PC-3 (cell line): ENCODE measurements at regions not wholly inside any gene's neighbourhood (a gene's known extent, or its start where the extent isn't known, plus 50 kb on each side); places are given as distances from the start of the nearest gene placed in this dataset.

ENCODE experiments used
- ATAC-seq: fragments of 200-7000 bp; cut with Tn5 transposase; 2 replicates; pipeline ENCODE4 v1.9.1; 2020; ENCODE audit warnings: mild to moderate bottlenecking, moderate library complexity
- BruUV-seq: library from RNA; stranded (reverse); fragments of 400-500 nt; replicated peaks from 2 replicates; lab custom pipeline; 2021; lab: Mats Ljungman, UMichigan
- CTCF ChIA-PET: fragments of 300-600 bp; sonication (Branson Sonifier 250); formaldehyde crosslinking; loops from one replicate; lab custom pipeline; 2022; ENCODE audit warnings: antibody characterized with exemption; lab: Charles Lee
- POLR2A ChIA-PET: fragments of 300-600 bp; sonication (Branson Sonifier 250); formaldehyde crosslinking; loops from one replicate; lab custom pipeline; 2022; ENCODE audit warnings: antibody characterized with exemption; ENCODE audit not compliant: unreplicated experiment; lab: Charles Lee
- DNase-seq: peaks from one replicate; pipeline ENCODE4 v3.0.0-alpha.2; 2015
- H2AFZ ChIP-seq: fragments of 300-600 bp; sonication (generic); 2 replicates; pipeline ENCODE4 v1.6.0; 2016; ENCODE audit warnings: antibody characterized with exemption, low read length
- H3F3A ChIP-seq: fragments of 300-600 bp; sonication (generic); one replicate; pipeline ENCODE4 v1.6.0; 2017; ENCODE audit warnings: antibody characterized with exemption, low read length, control low read depth, mild to moderate bottlenecking; ENCODE audit not compliant: unreplicated experiment
- H3K27ac ChIP-seq: fragments of 300-600 bp; sonication (generic); 2 replicates; pipeline ENCODE4 v1.5.1; 2016; ENCODE audit warnings: mild to moderate bottlenecking, low read length
- H3K27me3 ChIP-seq: fragments of 300-600 bp; sonication (generic); 2 replicates; pipeline ENCODE4 v1.6.1; 2016; ENCODE audit warnings: low read length, mixed read lengths
- H3K36me3 ChIP-seq: fragments of 300-600 bp; sonication (generic); 2 replicates; pipeline ENCODE4 v1.6.1; 2016; ENCODE audit warnings: low read depth, mixed run types, low read length, mixed read lengths
- H3K4me1 ChIP-seq: fragments of 300-600 bp; sonication (generic); 2 replicates; pipeline ENCODE4 v1.5.1; 2016; ENCODE audit warnings: low read length; ENCODE audit not compliant: insufficient read depth
- H3K4me2 ChIP-seq: fragments of 300-600 bp; sonication (generic); 2 replicates; pipeline ENCODE4 v1.6.0; 2016; ENCODE audit warnings: low read length
- H3K4me3 ChIP-seq: fragments of 300-600 bp; sonication (generic); 2 replicates; pipeline ENCODE4 v1.5.1; 2016; ENCODE audit warnings: mild to moderate bottlenecking, low read length, mixed read lengths
- H3K79me2 ChIP-seq: fragments of 300-600 bp; sonication (generic); 2 replicates; pipeline ENCODE4 v1.6.1; 2017; ENCODE audit warnings: low read length, mixed read lengths
- H3K9ac ChIP-seq: fragments of 300-600 bp; sonication (generic); 2 replicates; pipeline ENCODE4 v1.6.0; 2016; ENCODE audit warnings: mild to moderate bottlenecking, low read length
- H3K9me2 ChIP-seq: fragments of 300-600 bp; sonication (generic); replicated peaks from 2 replicates; pipeline ENCODE4 v1.6.1; 2016; ENCODE audit warnings: mixed run types, low read length, mixed read lengths
- H3K9me3 ChIP-seq: fragments of 300-600 bp; sonication (generic); 2 replicates; pipeline ENCODE4 v1.6.1; 2016; ENCODE audit warnings: low read length, mixed read lengths
- H4K20me1 ChIP-seq: fragments of 300-600 bp; sonication (generic); 2 replicates; pipeline ENCODE4 v1.6.1; 2016; ENCODE audit warnings: low read length, mixed read lengths
- EZH2 ChIP-seq: fragments of 300-600 bp; sonication (generic); IDR thresholded peaks from one replicate; pipeline ENCODE4 v1.6.1; 2017; ENCODE audit warnings: antibody characterized with exemption, mild to moderate bottlenecking, low read length; ENCODE audit not compliant: unreplicated experiment
- EZH2phosphoT487 ChIP-seq: fragments of 300-600 bp; sonication (generic); IDR thresholded peaks from 2 replicates; pipeline ENCODE4 v1.6.1; 2018; ENCODE audit warnings: mild to moderate bottlenecking, antibody characterized with exemption, low read length, borderline replicate concordance
- intact Hi-C: fragments of 100-400 bp; cut with micrococcal nuclease; formaldehyde crosslinking; loops from 2 replicates; pipeline ENCODE4 v1.9.0; 2023
- TF ChIP-seq, protein P1 (sequence below): fragments of 300-600 bp; sonication (generic); conservative IDR thresholded peaks from 2 replicates; pipeline ENCODE4 v1.5.1; 2017; ENCODE audit warnings: antibody characterized with exemption, low read depth, mild to moderate bottlenecking, low read length

DNA sequence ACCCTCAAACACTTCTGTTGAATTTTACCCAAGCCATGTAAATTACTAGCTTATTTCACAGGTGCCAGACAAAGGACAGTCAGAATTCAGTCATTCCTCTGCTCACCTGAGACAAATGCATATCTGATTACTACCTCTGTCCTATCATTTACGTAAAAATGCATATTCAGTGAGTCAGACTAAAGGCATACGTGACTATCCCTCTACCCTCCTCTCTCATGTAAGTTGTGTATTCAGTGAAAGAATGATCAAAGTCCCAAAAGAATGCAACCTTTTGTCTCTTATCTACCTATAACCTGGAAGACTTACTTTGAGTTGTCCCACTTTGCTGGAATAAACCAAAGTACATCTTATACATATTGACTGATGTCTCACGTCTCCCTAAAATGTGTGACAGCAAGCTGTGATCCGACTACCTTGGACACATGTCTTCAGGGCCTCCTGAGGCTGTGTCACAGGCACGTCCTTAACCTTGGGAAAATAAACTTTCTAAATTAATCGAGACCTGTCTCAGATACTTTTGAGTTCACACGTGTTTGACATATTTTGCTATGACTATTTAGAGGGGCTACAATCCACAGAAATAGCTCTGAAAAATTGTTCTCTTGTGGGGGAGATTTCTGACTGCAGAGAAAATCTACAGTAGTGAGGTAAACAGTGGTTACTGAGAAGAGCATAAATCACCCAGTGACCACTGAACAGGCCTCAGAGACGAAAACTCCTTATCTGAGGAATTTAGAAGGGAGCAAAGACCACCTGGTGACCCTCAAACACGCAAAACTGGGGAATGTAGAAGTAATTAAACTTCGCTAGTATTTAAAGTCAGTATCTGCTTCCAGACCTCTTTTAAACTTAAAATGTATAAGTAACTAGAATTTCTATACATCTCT is 1575.8 kb downstream of the STIM2 start:
- Histone ChIP-seq H3K9me3 (no peaks in the 10 kb centered on the region), H3K9me2 (no peaks in the 10 kb centered on the region), H2AFZ (peak overlapping the region; percentile 72), H3K79me2 (no peaks in the 10 kb centered on the region), H3K4me2 (peak overlapping the region; percentile 69), H3K4me1 (peaks cover 35% of the 10 kb centered on the region), H3F3A (no peaks in the 10 kb centered on the region), H3K27me3 (no peaks in the 10 kb centered on the region), H3K9ac (peak overlapping the region; percentile 41; the same call in 1 of the 2 replicates), H3K36me3 (no peaks in the 10 kb centered on the region), H3K4me3 (peak overlapping the region; percentile 28; the same call in 1 of the 2 replicates), H4K20me1 (no peaks in the 10 kb centered on the region), H3K27ac (peak overlapping the region; percentile 76)
- intact Hi-C loops, result loop anchor here (10.0 kb wide), 1 partner anchor 212 kb away; no protein-coding TSS in a partner anchor
- TF ChIP-seq, protein P1, sequence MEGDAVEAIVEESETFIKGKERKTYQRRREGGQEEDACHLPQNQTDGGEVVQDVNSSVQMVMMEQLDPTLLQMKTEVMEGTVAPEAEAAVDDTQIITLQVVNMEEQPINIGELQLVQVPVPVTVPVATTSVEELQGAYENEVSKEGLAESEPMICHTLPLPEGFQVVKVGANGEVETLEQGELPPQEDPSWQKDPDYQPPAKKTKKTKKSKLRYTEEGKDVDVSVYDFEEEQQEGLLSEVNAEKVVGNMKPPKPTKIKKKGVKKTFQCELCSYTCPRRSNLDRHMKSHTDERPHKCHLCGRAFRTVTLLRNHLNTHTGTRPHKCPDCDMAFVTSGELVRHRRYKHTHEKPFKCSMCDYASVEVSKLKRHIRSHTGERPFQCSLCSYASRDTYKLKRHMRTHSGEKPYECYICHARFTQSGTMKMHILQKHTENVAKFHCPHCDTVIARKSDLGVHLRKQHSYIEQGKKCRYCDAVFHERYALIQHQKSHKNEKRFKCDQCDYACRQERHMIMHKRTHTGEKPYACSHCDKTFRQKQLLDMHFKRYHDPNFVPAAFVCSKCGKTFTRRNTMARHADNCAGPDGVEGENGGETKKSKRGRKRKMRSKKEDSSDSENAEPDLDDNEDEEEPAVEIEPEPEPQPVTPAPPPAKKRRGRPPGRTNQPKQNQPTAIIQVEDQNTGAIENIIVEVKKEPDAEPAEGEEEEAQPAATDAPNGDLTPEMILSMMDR, result no peak
- no peak for TF ChIP-seq EZH2
- ChIA-PET CTCF (no interaction called here), POLR2A (no interaction called here)
- DNase-seq (peak; percentile 88), ATAC-seq (peak; percentile 76)
- no TSS peak for BruUV-seq

DNA sequence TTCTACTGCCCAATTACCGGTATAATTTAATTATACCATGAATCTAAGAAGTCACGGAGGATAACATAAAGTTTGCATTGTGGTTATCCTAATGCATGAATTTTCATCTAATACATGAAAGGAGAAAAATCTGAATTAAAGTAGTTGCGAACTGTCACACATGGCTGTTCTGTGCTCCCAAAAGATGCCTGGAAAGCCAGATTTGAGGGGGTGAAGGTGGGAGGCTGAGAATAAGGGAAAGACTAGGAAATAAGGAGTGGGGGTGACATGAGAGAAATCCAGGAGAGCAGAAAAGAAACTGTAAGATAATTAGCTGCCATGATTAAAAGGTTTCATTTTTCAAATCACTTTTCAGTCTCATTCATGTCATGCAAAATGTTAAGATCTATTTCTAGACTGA is 1582.7 kb downstream of the STIM2 start:
- H3K27ac ChIP-seq, result no peak overlapping the region
- no peaks in the 10 kb centered on the region for H3K9me3 ChIP-seq
- no peak overlapping the region for H3K4me2 ChIP-seq
- H4K20me1 ChIP-seq, result no peaks in the 10 kb centered on the region
- DNase-seq (no peak), ATAC-seq (no peak)
- no peaks in the 10 kb centered on the region for H3K9me2 ChIP-seq
- no peaks in the 10 kb centered on the region for H3K79me2 ChIP-seq
- peaks cover 8% of the 10 kb centered on the region; the same call in 1 of the 2 replicates for H3K4me1 ChIP-seq
- no peaks in the 10 kb centered on the region for H3K36me3 ChIP-seq
- ChIA-PET CTCF (no interaction called here), POLR2A (no interaction called here)
- intact Hi-C loops, result no loop called here
- H2AFZ ChIP-seq, result no peak overlapping the region
- no peaks in the 10 kb centered on the region for H3F3A ChIP-seq
- TF ChIP-seq EZH2 (no peak), EZH2phosphoT487 (no peak)
- TF ChIP-seq, protein P1, result no peak
- H3K9ac ChIP-seq, result no peak overlapping the region
- H3K27me3 ChIP-seq, result no peaks in the 10 kb centered on the region
- H3K4me3 ChIP-seq, result no peak overlapping the region
- BruUV-seq, result no TSS peak
